GM19397 (cell line): ENCODE measurements at regions not wholly inside any gene's neighbourhood (a gene's known extent, or its start where the extent isn't known, plus 50 kb on each side); places are given as distances from the start of the nearest gene placed in this dataset.

ENCODE experiments used
- ATAC-seq: cut with Tn5 transposase; IDR thresholded peaks from one replicate; pipeline ENCODE4 v1.9.1; 2021; ENCODE audit warnings: mild to moderate bottlenecking, moderate library complexity; ENCODE audit not compliant: unreplicated experiment

DNA sequence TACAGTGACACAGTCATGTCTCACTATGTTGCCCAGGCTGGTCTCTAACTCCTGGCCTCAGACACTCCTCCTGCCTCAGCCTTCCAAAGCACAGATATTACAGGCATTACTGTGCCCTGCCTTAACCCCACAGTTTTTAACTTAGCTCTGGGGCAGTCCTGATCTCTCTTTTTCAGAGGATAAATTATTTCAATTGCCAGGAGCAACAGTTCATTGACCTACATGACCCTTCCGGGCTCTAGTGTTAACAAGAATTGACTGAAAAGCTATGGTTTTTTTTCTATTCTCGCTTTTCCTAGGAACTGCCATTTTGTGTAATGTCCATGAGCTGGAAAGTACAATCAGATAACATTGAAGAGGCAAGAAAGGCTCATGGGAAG is 92.8 kb downstream of the HNRNPLL start:
- ATAC-seq = no peak

DNA sequence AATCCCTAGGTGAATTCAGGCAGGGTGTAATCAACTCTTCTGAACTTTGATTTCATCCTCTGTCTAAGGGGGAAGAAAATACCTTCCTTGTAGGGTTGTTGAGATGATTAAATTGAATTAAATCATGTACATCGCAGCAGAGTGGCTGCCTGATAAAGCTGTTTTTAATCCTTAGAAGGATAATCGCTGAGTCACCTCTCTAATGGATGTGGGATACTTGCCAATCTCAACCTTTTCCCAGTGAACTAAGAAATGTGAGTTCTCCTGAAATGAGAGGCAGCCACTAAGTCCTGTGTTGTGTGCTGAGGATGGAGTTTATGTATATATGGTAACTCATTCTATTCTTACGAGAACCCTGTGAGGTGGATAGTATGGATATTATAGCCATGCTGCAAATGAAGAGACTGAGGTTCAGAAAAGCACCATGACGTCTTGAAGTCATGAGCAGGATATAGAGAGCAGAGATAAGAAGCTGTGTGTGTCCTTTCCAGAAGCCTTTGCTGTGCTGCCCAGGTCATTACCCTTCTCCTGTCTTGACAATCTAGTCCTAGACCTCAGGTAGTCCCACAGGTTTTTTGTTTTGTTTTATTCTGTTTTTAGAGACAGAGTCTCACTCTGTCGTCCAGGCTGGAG is 93.3 kb downstream of the HNRNPLL start:
- ATAC-seq = no peak

DNA sequence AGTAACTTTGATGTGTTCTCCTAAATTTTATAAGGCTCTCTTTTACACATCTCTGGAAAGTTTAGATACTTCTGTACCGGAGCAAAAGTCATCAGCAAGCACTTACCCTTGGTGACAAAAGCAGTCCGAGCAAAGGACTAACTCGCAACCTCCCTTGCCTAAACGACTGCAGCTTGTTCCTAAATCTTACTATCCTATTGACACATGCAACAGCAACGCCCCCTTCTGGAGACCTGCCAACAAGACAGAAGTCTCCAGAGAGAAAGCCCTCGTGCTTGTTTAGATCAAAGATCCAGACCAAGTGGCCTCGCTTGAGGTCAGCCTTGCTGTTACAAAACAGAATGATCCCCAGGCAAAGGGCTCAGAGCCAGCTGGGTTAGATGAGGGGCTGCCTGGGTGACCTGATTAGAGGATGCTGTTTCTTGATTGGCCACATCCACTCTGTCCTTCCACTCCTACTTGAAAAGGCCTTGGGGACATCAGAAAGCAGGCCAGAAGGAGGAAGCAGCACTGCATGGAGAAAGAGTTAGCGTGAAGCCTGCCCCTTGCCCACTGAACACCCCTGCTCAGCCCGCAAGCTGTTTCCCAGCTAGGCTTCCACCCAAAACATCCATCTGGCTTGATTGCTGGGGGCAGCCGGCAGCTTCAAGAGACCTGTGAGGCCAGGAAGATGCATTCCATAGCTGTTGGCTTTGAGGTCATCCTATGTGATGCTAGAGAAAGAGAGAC is 94.3 kb downstream of the HNRNPLL start:
- no peak for ATAC-seq

DNA sequence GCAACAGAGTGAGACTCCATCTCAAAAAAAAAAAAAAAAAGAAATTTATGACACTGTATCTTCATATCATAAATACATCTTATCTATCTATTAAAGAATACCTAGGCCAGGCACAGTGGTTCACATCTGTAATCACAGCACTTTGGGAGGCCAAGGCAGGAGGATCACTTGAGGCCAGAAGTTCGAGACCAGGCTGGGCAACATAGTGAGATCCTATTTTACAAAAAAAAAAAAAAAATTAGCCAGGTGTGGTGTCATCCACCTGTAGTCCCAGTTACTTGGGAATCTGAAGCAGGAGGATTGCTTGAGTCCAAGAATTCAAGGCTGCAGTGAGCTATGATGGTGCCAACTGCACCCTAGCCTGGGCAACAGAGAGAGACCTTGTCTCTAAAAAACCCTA is 95.0 kb downstream of the HNRNPLL start:
- ATAC-seq = no peak

DNA sequence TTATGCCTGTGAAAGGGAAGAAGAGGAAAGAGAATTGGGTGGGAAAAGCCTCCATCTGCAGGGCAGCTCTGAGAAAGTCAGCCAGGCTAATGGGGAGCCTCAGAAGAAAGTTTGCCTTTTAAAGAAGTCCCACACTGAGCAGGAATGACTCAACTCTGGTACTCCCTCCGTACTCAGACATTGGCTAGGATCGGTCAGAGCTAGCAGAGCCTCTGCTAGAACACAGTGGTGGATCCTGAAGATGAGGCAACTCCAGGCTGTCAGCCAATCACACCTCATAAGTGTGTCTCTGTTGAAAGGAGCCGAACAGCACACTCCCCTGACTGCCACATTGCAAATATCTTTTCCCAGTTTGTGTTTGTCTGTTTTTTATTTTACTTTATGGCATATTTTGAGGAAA is 96.9 kb downstream of the HNRNPLL start:
- no peak for ATAC-seq

DNA sequence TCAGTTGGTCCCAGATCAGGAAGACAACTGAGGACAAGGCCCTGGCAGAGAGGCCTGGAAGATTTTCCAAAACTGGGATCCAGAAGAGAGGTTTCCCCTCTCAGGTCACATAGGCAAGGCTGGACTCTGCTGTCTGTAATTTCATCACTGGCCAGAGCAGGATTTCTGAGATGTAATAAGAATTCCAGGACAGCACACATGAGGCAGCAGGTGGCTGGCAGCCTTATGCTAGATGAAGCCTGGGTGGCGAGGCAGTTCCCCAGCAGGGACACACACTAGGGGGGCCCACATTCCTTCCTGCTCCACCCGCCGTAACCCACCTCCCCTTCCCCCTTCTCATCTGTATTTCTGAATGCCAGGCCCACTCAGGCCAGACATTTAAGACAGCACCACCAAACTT is 98.6 kb downstream of the HNRNPLL start:
- ATAC-seq = no peak

DNA sequence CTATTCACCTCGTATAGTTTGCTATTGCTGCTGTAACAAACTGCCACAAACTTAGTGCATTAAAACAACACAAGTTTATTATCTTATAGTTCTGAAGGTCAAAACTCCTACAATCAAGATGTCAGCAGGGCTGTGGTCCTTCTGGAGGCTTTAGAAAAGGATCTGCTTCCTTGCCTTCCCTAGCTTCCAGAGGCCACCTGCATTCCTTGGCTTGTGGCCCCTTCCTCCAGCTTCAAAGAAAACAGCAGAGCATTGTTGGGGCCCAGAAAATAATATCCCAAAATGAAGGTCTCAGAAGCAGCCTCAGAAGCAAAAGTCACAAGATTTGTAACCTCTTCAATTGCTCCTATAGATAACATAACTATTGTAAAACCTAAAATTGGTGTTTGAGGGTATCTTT is 100.6 kb downstream of the HNRNPLL start:
- no peak for ATAC-seq

DNA sequence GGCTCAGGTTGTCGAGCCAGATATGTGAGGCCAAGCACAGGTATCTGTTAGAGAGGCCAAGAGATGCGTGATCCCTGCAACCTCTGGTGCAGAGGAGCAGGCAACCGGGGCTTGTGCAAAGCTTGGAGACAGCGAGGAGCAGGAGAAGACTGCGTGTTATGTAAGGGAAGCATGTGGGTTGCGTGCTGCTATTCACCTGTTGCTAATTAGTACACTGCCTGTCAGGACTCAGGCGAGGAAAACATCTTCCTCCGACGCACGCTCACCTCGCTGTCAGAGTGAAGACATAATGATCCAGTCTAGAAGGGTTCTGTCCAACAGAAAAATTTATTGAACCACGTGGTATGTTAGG is 102.5 kb downstream of the HNRNPLL start:
- no peak for ATAC-seq

DNA sequence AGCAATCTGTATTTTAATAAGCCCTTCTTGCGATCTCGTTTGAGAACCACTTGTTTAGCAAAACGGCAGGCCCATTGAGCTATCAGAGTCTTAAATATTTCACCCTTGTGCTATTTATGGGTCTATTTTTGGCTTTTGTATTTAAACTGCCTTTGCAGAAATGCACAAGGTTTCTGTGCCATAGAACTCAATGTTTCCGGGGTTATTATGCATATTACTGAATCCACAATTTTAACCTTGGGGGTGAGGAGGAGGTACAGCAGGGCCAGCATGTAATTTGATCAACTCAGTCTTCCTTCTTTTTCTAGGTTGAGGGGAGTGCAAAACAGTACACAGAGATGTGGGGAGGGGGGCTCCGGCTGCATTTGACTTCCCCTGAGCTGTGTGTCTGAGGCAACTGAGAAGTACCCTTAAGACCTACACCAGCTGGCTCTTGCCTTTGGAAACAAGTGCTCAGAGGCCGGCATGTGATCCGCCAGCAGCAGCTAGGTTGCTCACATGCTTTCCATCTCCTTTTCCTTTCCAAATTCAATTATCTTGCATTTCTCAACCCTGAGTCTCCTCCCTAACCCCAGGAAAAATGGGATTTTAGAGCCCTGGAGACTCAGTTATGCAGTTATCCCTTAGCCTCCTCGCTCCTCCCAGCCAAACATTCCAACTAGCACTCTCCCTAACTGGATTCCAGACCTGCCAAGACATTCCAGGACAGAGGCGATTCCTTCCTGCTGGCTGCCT is 103.0 kb downstream of the HNRNPLL start:
- ATAC-seq = no peak

DNA sequence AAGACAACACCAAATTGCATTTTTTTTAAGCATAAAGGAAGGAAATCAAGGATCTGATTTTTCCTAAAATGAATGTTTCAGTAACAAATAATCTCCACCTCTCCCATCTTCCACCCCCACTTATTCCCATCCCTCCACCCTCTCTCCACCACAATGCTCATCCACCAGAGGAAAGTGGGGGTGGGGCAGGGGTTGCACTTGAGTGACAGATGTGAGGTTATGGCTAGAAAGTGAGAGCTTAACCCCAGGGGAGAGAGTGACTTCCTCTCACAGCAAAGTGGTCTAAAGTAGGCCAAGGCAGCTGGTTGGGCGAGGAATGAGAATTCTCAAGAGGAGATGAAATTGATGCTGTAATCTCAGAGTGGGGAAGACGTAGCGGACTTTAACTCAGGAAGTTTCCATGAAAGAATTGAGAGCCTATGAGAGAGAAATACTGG is 104.7 kb downstream of the HNRNPLL start:
- no peak for ATAC-seq

DNA sequence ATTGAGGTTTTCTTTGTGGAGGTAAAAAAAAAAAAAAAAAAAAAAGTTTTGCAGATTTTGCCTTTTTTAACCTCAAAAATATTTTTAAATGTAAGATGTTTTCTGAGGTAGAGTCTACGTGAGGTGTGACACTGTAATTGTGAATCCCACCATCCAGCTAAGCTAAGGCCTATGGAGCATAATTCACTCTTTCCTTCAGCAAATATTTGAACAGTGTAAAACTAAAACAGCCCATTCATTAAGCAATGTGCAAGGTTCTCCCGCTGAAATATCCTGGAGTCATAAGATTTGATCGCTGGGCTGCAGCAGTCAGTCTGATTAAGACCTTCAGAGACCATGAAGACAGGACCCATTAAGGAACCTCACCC is 105.1 kb downstream of the HNRNPLL start:
- no peak for ATAC-seq

DNA sequence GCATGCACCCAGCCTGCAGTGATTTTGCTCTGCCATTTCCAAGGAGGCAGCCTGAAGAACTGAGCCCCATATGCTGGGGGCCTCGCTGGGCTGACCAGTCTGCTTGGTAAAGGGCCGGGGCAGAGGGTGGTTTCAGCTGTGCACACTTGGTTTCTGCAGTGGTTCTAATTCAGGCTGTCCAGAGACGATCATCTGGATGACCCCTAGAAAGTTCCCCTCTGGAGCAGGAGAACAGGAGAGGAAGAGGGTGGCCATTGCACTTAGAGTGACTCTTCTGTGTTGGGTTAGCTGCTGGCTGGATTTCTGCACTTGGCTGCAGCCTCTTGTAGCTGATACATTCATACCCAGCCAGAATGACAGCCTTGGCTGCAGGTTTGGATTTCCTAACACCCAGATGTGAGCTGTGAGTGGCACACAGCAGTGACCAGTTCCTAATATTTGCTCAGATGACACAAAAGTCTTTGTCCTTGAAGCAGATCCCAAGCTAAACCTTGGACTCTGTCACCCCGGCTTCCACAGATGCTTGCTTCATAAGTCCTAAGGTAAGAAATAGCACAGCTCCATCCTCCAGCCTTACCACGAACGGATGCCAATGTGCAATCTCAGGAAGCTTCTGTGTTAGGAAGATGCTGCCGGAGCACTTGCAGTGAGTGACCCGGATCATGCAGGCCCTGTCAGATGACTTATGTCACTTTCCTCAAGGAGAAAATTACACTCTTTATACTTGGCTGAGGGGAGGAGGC is 105.6 kb downstream of the HNRNPLL start:
- no peak for ATAC-seq

DNA sequence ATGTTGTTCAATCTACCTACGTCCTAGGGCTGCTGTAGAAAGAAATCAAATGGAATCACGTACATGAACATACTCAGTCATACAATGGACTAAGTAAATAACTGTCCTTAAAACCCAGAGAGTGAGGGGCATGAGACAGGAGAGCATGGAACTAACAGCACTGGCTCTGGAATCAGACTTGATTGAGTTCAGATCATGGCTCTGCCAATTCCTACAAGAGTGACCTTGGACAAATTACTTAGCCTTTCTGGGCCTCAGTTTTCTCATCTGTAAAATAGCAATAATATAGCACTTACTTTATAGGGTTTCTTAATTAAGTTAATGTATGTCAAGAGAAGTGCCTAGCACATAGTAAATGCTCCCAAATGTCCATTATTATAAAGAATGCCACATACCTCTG is 106.8 kb downstream of the HNRNPLL start:
- ATAC-seq = no peak

DNA sequence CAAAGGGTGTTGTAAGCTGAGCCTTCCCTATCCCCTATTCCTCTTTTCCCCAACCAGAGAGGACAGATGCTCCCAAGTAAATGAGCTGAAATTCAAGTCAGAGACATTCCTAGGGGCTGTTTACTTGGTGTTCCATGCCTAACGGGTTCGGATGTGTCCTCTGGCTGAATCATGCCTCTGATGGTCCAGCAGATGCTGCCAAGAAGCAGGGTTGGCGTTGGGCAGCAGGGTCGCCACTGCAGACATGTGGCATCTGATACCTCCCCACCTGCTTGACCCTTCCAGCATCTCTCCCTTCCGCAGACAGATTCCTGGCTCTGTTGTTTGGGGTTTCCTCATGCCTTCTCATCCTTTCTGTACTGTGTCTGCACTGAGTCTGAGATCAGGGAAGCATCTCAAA is 108.3 kb downstream of the HNRNPLL start:
- no peak for ATAC-seq

DNA sequence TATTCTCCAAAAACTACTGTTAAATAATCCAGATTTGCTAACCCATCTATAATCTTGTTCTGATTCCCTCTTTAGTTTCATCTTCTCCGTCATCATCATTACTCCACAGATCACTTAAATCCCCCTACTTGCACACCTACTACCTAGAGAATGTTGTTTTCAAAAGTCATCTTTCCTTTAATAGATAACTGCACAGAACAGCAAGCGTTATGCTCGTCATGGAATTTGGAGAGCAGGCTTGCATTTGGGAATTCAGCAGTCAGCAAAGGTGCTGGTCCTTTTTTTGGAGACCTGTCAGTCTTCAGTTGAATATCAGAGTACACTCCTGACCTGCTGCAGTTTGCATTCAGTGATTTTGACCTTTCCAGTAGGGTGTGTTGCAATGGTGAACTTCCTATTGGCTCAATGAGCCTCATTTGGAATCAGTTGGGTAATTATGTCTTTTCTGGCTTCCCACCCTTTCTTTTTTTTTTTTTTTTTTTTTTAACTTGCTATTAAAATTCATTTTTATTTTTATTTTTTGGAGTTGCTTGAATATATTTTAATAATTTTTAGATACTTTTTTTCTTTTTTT is 110.6 kb downstream of the HNRNPLL start:
- ATAC-seq = no peak

DNA sequence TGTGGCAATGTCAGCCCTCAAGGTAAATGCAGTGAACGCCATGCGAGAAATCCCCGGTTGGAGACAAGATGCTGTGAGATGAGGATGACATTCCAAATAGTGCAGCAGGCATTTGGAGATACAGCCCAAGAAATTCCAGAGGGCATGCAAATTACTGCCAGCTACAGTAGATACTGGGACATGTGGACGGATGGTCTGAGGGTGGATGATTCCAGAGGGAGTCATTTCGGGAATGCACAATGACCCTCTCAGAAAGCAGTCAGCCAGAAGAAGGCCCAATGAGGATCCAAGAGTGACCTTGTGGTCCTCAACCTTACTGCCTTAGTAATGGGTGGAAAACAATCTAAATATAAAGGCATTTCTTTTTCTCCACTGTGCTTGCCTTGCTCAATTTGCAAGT is 111.3 kb downstream of the HNRNPLL start:
- no peak for ATAC-seq

DNA sequence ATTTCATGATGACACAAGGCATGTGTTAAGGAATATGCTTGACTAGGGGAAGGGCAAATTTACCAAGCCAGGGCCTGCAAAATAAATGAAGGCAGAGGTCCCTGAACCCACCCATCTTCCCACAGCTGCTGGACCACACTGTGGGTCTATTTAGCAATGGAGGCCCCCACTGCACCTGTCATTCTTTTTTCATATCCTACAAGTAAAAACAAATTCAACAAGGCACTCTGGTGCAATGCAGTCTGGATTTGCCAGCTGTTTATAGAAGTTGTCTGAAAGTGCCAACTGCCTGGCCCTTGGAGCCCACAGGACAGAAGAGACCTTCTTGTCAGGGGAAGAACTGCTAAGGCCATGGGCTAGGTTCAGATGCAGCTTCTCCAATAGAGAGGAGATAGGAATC is 112.8 kb upstream of the ATL2 start:
- ATAC-seq = no peak

DNA sequence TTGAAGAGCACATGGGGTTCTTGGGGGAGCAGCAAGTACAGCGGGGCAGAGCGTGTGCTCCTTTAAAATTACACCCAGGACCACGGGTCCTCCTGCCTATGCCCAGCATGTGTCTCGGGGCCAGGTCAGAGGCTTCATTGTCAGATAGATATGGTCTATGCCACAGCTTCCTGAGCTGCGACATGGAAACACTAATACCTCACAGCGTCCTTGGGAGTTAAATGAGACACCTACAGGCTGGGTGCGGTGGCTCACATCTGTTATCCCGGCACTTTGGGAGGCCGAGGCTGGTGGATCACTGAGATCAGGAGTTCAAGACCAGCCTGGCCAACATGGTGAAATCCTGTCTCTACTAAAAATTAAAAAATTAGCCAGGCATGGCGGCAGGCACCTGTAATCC is 110.8 kb upstream of the ATL2 start:
- no peak for ATAC-seq

DNA sequence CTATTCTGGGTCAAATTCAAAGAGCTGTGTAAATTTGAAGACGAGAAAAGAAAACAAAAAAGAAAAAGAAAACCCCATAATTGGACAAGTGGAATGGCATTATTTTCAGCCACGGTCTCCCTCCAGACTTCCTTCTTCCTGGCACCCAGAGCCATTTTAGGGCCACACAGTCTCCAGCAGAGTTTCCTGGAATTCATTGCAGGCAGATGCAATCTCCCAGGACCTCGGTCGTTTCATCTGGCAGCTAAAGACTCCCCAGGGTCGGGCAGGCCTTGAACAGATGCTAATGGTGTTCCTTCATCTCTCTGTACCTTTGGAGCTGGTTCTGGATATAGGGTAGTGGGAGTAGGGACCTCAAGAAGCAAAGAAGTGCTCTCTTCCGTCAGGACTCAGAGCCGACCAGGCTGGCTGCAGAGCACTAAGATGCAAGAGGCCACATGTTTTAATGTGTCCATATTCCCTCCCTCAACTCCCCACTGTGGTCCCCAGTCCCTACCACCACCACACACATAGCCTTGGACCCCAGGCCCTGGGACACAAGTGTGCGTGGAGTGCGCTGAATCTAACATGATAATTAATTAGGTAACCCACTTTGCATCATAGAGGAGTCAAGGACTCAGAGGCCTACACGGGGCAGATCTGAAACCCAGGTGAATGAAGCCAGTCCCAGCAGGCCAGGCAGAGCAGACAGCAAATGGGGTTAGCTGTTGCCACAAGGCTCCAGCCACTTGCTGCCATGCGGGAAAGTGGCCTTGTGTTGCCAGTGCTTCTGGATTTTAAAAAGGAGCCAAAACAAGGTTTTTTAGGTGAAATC is 109.3 kb upstream of the ATL2 start:
- ATAC-seq = no peak

DNA sequence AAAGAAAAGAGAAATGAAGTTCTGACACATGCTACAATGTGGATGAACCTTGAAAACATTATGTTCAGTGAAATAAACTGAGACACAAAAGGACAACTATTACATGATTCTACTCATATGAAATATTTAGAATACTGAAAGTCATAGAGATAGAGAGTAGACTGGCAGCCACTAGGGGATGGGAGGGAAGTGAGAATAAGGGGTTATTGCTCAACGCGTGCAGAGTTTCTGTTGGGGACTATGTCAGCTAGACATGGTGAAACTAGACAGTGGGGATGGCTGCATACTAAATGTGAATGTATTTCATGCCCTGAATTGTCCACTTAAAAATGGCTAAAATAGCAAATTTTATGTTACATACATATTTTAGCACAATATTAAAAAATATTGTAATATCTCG is 108.7 kb upstream of the ATL2 start:
- ATAC-seq = peak; percentile 93

DNA sequence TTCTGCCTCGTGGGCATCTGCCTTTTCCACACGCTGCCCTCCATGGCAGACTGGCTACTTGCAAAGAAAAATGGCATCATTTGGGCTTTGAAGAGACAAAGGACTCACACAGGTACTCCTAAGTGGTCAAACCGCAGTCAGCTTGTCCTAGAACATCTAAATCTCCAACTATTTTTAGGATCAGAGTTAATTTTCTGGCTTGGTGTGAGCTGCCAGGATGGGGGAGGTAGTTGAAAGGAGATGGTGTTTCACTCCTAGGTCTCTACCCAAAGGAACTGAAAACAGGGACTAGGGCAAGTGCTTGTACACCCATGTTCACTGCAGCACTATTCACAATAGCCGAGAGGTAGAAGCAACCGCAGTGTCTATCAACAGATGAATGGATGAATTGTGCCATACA is 107.9 kb upstream of the ATL2 start:
- no peak for ATAC-seq
